C4-2B (cell line): ENCODE measurements at regions not wholly inside any gene's neighbourhood (a gene's known extent, or its start where the extent isn't known, plus 50 kb on each side); places are given as distances from the start of the nearest gene placed in this dataset.

ENCODE experiments used
- H3K27ac ChIP-seq: fragments of 450-650 bp; 2 replicates; pipeline ENCODE4 v1.5.1; 2017
- ZFX ChIP-seq: fragments of 450-650 bp; IDR thresholded peaks from 2 replicates; pipeline ENCODE4 v1.6.1; 2017
- TF ChIP-seq, protein P1 (sequence below): fragments of 450-650 bp; conservative IDR thresholded peaks from 2 replicates; pipeline ENCODE4 v1.5.1; 2017; ENCODE audit warnings: mild to moderate bottlenecking

DNA sequence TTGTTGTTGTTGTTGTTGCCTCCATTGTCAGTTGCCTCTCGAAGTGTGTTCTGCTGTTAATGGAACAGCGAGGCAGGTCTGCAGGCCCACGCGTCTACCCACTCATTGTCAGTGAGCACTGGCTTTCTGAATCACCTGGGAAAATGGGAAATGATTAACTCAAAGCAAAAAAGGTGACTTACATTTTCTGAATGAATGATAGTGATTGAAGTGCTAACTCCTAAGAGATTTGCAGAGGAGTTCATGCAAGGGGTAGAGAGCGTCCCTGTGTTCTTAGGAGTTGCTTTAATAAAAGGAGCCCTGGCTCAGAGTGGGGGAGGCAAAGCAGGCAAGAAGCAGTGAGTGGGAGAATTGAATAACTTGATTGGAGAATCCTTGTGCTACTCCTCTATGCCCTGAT, 177.6 kb downstream of the CAND1 start:
- no peak for TF ChIP-seq ZFX
- TF ChIP-seq, protein P1, sequence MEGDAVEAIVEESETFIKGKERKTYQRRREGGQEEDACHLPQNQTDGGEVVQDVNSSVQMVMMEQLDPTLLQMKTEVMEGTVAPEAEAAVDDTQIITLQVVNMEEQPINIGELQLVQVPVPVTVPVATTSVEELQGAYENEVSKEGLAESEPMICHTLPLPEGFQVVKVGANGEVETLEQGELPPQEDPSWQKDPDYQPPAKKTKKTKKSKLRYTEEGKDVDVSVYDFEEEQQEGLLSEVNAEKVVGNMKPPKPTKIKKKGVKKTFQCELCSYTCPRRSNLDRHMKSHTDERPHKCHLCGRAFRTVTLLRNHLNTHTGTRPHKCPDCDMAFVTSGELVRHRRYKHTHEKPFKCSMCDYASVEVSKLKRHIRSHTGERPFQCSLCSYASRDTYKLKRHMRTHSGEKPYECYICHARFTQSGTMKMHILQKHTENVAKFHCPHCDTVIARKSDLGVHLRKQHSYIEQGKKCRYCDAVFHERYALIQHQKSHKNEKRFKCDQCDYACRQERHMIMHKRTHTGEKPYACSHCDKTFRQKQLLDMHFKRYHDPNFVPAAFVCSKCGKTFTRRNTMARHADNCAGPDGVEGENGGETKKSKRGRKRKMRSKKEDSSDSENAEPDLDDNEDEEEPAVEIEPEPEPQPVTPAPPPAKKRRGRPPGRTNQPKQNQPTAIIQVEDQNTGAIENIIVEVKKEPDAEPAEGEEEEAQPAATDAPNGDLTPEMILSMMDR = no peak
- no peak overlapping the region for H3K27ac ChIP-seq

GRCh38 chr12:67447180-67447579, 178.0 kb downstream of the CAND1 start:
- TF ChIP-seq ZFX = no peak
- TF ChIP-seq, protein P1 = no peak
- no peak overlapping the region for H3K27ac ChIP-seq

DNA sequence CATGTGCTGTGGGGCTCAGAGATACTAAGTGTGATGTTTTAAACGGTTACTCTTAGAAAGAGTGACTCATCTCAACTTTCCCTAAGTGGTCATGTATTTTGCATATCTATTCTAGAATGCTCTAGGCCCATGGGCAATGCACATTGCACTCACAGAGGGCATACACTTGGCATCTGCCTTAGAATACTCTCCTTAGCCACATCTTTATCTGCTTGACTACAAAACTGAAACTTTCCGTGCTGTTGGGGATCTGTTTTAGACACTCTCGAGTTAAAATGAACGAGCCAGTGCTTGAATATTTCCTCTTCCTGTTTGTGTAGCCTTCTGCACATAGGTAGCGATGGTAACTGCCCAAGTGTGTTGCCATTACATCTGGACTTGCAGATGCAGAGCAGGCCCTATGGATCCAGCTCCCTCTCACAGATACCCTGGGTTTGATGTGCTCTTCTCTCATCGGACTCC, 180.5 kb downstream of the CAND1 start:
- no peak overlapping the region for H3K27ac ChIP-seq
- TF ChIP-seq ZFX = no peak
- TF ChIP-seq, protein P1 = no peak

- H3K27ac ChIP-seq = no peak overlapping the region
These were observed 181.3 kb downstream of the CAND1 start for GRCh38 chr12:67450441-67450840.

DNA sequence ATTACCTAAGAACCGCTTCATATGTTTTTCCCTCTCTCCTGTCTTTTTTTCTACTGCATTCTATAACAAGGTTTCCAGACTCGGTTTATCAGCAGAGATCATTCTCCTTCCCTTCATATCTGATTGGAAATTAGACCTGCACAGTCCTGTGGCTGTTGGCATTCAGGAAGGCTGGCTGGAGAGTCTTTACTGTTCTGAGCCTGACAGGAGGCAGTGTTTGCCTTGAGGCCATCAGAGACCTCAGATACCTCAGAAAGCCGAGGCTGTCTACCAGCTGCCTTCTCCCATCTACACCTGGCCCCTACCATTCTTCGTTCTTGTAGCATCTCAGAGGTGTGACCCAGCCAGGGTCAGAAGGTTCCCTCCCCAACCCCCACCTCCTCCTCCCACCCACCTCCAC, 182.0 kb downstream of the CAND1 start:
- TF ChIP-seq, protein P1 = no peak
- TF ChIP-seq ZFX = no peak
- H3K27ac ChIP-seq = no peak overlapping the region

More at GRCh38 chr12:67450441-67450840, 181.3 kb downstream of the CAND1 start:
- TF ChIP-seq ZFX = no peak
- TF ChIP-seq, protein P1 = no peak

DNA sequence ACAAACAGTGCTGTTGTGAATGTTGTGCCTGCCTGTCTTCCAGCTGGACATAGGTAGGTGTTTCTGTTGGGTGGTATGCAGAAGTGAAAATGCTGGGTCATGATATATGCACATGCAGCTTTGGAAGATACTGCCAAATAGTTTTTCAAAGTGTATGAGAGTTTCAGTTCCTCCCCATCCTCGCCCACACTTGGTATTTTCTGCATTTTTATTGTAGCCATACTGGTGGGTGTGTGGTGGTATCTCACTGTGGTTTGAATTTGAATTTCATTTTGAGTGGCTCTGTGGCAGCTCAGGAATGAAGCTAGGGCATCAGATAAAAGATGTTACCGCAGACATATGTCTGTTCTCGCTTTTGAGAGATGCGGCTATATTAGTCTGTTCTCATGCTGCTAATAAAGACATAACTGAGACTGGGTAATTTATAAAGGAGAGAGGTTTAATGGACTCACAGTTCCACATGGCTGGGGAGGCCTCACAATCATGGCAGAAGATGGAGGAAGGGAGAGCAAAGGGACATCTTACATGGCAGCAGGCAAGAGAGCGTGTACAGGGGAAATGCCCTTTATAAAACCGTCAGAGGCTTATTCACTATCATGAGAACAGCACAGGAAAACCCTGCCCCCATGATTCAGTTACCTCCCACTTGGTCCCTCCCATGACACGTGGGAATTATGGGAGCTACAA, 183.1 kb downstream of the CAND1 start:
- no peak for TF ChIP-seq ZFX
- TF ChIP-seq, protein P1 = no peak
- no peak overlapping the region for H3K27ac ChIP-seq

- TF ChIP-seq, protein P1 = no peak
- no peak for TF ChIP-seq ZFX
These were observed 184.0 kb downstream of the CAND1 start for GRCh38 chr12:67453191-67453590.

More at GRCh38 chr12:67453191-67453590, 184.0 kb downstream of the CAND1 start:
- no peak overlapping the region for H3K27ac ChIP-seq
